ENCODE measurements at regions not wholly inside any gene's neighbourhood (a gene's known extent, or its start where the extent isn't known, plus 50 kb on each side); places are given as distances from the start of the nearest gene placed in this dataset.

GRCh38 chr2:200244111-200244510 lies 62.4 kb upstream of the SPATS2L start:
- TF ChIP-seq, protein P1, sequence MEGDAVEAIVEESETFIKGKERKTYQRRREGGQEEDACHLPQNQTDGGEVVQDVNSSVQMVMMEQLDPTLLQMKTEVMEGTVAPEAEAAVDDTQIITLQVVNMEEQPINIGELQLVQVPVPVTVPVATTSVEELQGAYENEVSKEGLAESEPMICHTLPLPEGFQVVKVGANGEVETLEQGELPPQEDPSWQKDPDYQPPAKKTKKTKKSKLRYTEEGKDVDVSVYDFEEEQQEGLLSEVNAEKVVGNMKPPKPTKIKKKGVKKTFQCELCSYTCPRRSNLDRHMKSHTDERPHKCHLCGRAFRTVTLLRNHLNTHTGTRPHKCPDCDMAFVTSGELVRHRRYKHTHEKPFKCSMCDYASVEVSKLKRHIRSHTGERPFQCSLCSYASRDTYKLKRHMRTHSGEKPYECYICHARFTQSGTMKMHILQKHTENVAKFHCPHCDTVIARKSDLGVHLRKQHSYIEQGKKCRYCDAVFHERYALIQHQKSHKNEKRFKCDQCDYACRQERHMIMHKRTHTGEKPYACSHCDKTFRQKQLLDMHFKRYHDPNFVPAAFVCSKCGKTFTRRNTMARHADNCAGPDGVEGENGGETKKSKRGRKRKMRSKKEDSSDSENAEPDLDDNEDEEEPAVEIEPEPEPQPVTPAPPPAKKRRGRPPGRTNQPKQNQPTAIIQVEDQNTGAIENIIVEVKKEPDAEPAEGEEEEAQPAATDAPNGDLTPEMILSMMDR (IDR thresholded peaks at IDR 0.05) = no peak
- no peak for TF ChIP-seq EP300 (IDR thresholded peaks at IDR 0.05)
- TF ChIP-seq POLR2A (IDR thresholded peaks at IDR 0.05) = no peak
- Histone ChIP-seq H3K27ac (no peak overlapping the region), H3K9me3 (no peaks in the 10 kb centered on the region), H3K4me1 (no peaks in the 10 kb centered on the region), H3K36me3 (no peaks in the 10 kb centered on the region), H3K4me3 (no peak overlapping the region), H3K27me3 (no peaks in the 10 kb centered on the region)
- 90 to 95% methylated on average over 1 of the region's 1 CpG for WGBS, 2 donors
- DNase-seq = no peak
- intact Hi-C loops (cut with DNase I) = no loop called here

DNA sequence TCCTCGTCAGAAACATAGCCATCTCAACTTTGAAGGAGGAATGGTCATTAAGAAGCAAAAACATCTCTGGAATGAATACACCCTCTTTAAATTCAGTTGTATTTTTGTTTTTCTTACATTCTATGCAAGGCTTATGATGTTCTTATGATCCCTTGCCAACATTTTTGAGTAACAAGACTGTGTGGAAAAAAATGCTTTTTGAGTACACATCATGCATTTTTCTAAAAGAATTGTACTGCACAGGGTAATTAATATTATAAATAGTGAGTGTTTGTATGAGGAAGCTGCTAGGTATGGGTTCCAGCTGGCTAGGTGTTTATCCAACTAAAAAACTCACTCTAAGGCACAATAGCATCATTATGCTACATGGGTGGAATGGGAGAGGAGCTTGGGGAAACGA lies 59.0 kb upstream of the SPATS2L start:
- no peak overlapping the region for H3K4me3 ChIP-seq
- no peak for TF ChIP-seq EP300 (IDR thresholded peaks at IDR 0.05)
- TF ChIP-seq, protein P1 (IDR thresholded peaks at IDR 0.05) = no peak
- TF ChIP-seq POLR2A (IDR thresholded peaks at IDR 0.05) = no peak
- TF ChIP-seq POLR2AphosphoS5 (IDR thresholded peaks at IDR 0.05) = no peak
- DNase-seq = no peak
- no peaks in the 10 kb centered on the region for H3K27me3 ChIP-seq
- H3K27ac ChIP-seq = no peak overlapping the region
- WGBS, 2 donors = 78 to 85% methylated on average over 2 of the region's 2 CpGs
- H3K36me3 ChIP-seq = no peaks in the 10 kb centered on the region
- H3K9me3 ChIP-seq = no peaks in the 10 kb centered on the region
- intact Hi-C loops (cut with DNase I) = no loop called here
- no peaks in the 10 kb centered on the region for H3K4me1 ChIP-seq

DNA sequence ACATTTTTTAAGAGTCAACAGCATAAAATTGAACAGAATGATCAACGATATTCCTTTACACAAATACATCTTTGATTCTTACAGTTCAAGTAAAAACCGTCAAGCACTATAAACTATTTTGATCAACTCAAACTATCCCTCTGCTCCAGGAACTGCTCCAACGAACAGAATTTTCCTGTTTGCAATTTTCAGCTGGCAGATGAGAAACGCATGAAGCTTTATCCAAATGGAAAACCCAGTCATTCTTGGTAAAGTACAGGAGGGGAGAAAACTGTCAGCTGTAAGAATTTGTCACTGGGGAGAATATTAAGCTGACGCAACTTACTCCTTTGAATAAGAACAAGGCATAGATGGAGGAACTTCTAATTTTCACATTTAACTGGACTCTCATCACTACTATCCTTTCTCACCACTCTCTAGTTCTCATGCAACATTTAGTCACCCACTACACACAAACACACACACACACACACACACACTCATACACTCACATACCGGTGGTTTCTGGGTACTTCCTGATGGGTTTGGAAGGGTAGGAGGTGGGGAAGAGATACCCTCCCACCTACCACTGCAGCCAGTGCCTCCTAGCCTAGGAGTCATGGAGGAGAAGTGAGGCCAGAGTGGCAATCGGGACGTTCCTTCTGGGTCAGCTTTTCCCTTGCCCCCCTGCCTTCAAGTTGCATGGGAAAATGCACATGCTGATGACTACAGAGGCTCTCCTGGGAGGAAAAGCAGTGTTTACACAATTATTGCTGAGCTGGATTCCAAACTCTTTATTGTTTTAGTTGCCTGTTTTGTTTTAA lies 54.0 kb upstream of the SPATS2L start:
- H3K27me3 ChIP-seq = no peaks in the 10 kb centered on the region
- no peaks in the 10 kb centered on the region for H3K9me3 ChIP-seq
- no peaks in the 10 kb centered on the region for H3K36me3 ChIP-seq
- TF ChIP-seq POLR2AphosphoS5 (IDR thresholded peaks at IDR 0.05) (peak in 1 of 4 donors; percentile 25), EP300 (IDR thresholded peaks at IDR 0.05) (no peak), POLR2A (IDR thresholded peaks at IDR 0.05) (no peak)
- TF ChIP-seq, protein P1 (IDR thresholded peaks at IDR 0.05) = no peak
- intact Hi-C loops (cut with DNase I) = no loop called here
- H3K27ac ChIP-seq = no peak overlapping the region
- DNase-seq = no peak
- H3K4me1 ChIP-seq = peaks cover 0 to 11% (median 3%) of the 10 kb centered on the region in 4 donors
- no peak overlapping the region for H3K4me3 ChIP-seq
- WGBS, 2 donors = 59 to 66% methylated on average over 8 of the region's 8 CpGs

DNA sequence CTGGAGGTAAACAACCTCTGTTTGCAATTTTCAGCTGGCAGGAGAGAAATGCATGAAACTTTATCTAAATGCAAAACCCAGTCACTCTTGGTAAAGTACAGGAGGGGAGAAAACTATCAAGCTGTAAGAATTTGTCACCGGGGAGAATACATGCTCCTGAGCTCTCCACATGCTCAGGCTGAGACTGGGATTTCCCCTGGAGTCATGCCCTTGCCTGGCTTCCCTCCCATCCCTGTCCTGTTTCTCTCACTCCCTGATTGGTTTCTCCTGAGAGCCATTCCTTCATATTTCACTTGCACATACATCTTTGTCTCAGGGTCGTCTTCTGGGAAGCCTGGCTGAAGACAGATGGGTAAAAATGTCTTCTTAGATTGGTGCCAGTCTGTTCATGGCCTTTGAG lies 52.9 kb upstream of the SPATS2L start:
- TF ChIP-seq POLR2A (IDR thresholded peaks at IDR 0.05) (no peak), EP300 (IDR thresholded peaks at IDR 0.05) (no peak), POLR2AphosphoS5 (IDR thresholded peaks at IDR 0.05) (no peak)
- TF ChIP-seq, protein P1 (IDR thresholded peaks at IDR 0.05) = no peak
- intact Hi-C loops (cut with DNase I) = no loop called here
- DNase-seq = no peak
- H3K27ac ChIP-seq = no peak overlapping the region
- H3K4me3 ChIP-seq = no peak overlapping the region
- no peaks in the 10 kb centered on the region for H3K27me3 ChIP-seq
- H3K4me1 ChIP-seq = peaks cover 0 to 11% (median 3%) of the 10 kb centered on the region in 4 donors
- H3K36me3 ChIP-seq = no peaks in the 10 kb centered on the region
- WGBS, 2 donors = 64 to 66% methylated on average over 2 of the region's 2 CpGs
- no peaks in the 10 kb centered on the region for H3K9me3 ChIP-seq

GRCh38 chr2:200254773-200255172 lies 51.7 kb upstream of the SPATS2L start:
- Histone ChIP-seq H3K9me3 (no peaks in the 10 kb centered on the region), H3K36me3 (no peaks in the 10 kb centered on the region), H3K4me1 (peaks cover 0 to 11% (median 3%) of the 10 kb centered on the region in 4 donors), H3K27me3 (no peaks in the 10 kb centered on the region), H3K27ac (no peak overlapping the region), H3K4me3 (no peak overlapping the region)
- no peak for TF ChIP-seq POLR2A (IDR thresholded peaks at IDR 0.05)
- TF ChIP-seq EP300 (IDR thresholded peaks at IDR 0.05) = no peak
- TF ChIP-seq POLR2AphosphoS5 (IDR thresholded peaks at IDR 0.05) = no peak
- TF ChIP-seq, protein P1 (IDR thresholded peaks at IDR 0.05) = no peak
- DNase-seq = no peak
- intact Hi-C loops (cut with DNase I) = no loop called here
- whole genome bisulfite sequencing, 2 donors = 92 to 93% methylated on average over 4 of the region's 4 CpGs
